ENCODE measurements at regions not wholly inside any gene's neighbourhood (a gene's known extent, or its start where the extent isn't known, plus 50 kb on each side); places are given as distances from the start of the nearest gene placed in this dataset.
A peak's percentile ranks its signal among the peaks of the same experiment; 100 is the strongest.

- Histone ChIP-seq H3K9me3 (ENCODE audit: control insufficient read depth, low read length) (no peaks in the 10 kb centered on the region), H3K4me3 (ENCODE audit: extremely low read depth, insufficient read depth, low read length, poor library complexity, severe bottlenecking) (no peak overlapping the region), H3K36me3 (ENCODE audit: control insufficient read depth, insufficient read depth, low read length) (no peaks in the 10 kb centered on the region), H3K4me1 (ENCODE audit: control insufficient read depth, insufficient read depth, low read length, poor library complexity, severe bottlenecking) (no peaks in the 10 kb centered on the region), H3K27ac (ENCODE audit: low read depth, low read length, severe bottlenecking) (no peak overlapping the region)
- 88 to 96% methylated on average over 8 to 12 of the region's 12 CpGs for WGBS, 2 experiments (ENCODE audit: insufficient coverage in 2 of 2)
Observed at GRCh38 chr2:128590309-128591021, 271.8 kb upstream of the HS6ST1 start.

- Histone ChIP-seq H3K27ac (ENCODE audit: low read depth, low read length, severe bottlenecking) (no peak overlapping the region), H3K9me3 (ENCODE audit: control insufficient read depth, low read length) (no peaks in the 10 kb centered on the region), H3K36me3 (ENCODE audit: control insufficient read depth, insufficient read depth, low read length) (no peaks in the 10 kb centered on the region), H3K4me1 (ENCODE audit: control insufficient read depth, insufficient read depth, low read length, poor library complexity, severe bottlenecking) (no peaks in the 10 kb centered on the region), H3K4me3 (ENCODE audit: extremely low read depth, insufficient read depth, low read length, poor library complexity, severe bottlenecking) (no peak overlapping the region)
- 93 to 94% methylated on average over 7 to 8 of the region's 8 CpGs for WGBS, 2 experiments (ENCODE audit: insufficient coverage in 2 of 2)
Observed at GRCh38 chr2:128591022-128591860, 272.6 kb upstream of the HS6ST1 start.

GRCh38 chr2:128591861-128592822 lies 273.5 kb upstream of the HS6ST1 start:
- no peak overlapping the region for H3K4me3 ChIP-seq (ENCODE audit: extremely low read depth, insufficient read depth, low read length, poor library complexity, severe bottlenecking)
- no peak overlapping the region for H3K27ac ChIP-seq (ENCODE audit: low read depth, low read length, severe bottlenecking)
- H3K4me1 ChIP-seq (ENCODE audit: control insufficient read depth, insufficient read depth, low read length, poor library complexity, severe bottlenecking), result no peaks in the 10 kb centered on the region
- no peaks in the 10 kb centered on the region for H3K36me3 ChIP-seq (ENCODE audit: control insufficient read depth, insufficient read depth, low read length)
- 84 to 89% methylated on average over 7 to 8 of the region's 11 CpGs for WGBS, 2 experiments (ENCODE audit: insufficient coverage in 2 of 2)
- H3K9me3 ChIP-seq (ENCODE audit: control insufficient read depth, low read length), result no peaks in the 10 kb centered on the region

GRCh38 chr2:128593518-128593878 lies 274.8 kb upstream of the HS6ST1 start:
- Histone ChIP-seq H3K36me3 (ENCODE audit: control insufficient read depth, insufficient read depth, low read length) (no peaks in the 10 kb centered on the region), H3K4me1 (ENCODE audit: control insufficient read depth, insufficient read depth, low read length, poor library complexity, severe bottlenecking) (no peaks in the 10 kb centered on the region), H3K4me3 (ENCODE audit: extremely low read depth, insufficient read depth, low read length, poor library complexity, severe bottlenecking) (no peak overlapping the region), H3K27ac (ENCODE audit: low read depth, low read length, severe bottlenecking) (peak overlapping the region; percentile 2), H3K9me3 (ENCODE audit: control insufficient read depth, low read length) (no peaks in the 10 kb centered on the region)
- WGBS, 2 experiments (ENCODE audit: insufficient coverage in 2 of 2), result 83 to 100% methylated on average over 1 to 2 of the region's 3 CpGs

GRCh38 chr2:128593879-128594650 lies 275.4 kb upstream of the HS6ST1 start:
- no peak overlapping the region for H3K4me3 ChIP-seq (ENCODE audit: extremely low read depth, insufficient read depth, low read length, poor library complexity, severe bottlenecking)
- H3K4me1 ChIP-seq (ENCODE audit: control insufficient read depth, insufficient read depth, low read length, poor library complexity, severe bottlenecking), result no peaks in the 10 kb centered on the region
- no peaks in the 10 kb centered on the region for H3K9me3 ChIP-seq (ENCODE audit: control insufficient read depth, low read length)
- WGBS, 2 experiments (ENCODE audit: insufficient coverage in 2 of 2), result 84 to 93% methylated on average over 11 to 15 of the region's 17 CpGs
- H3K27ac ChIP-seq (ENCODE audit: low read depth, low read length, severe bottlenecking), result peak overlapping the region; percentile 2
- no peaks in the 10 kb centered on the region for H3K36me3 ChIP-seq (ENCODE audit: control insufficient read depth, insufficient read depth, low read length)

GRCh38 chr2:128594651-128594910 lies 275.9 kb upstream of the HS6ST1 start:
- H3K9me3 ChIP-seq (ENCODE audit: control insufficient read depth, low read length), result no peaks in the 10 kb centered on the region
- H3K36me3 ChIP-seq (ENCODE audit: control insufficient read depth, insufficient read depth, low read length), result no peaks in the 10 kb centered on the region
- 100% methylated on average over 2 of the region's 2 CpGs for WGBS, 2 experiments (ENCODE audit: insufficient coverage in 2 of 2)
- H3K4me1 ChIP-seq (ENCODE audit: control insufficient read depth, insufficient read depth, low read length, poor library complexity, severe bottlenecking), result no peaks in the 10 kb centered on the region
- H3K4me3 ChIP-seq (ENCODE audit: extremely low read depth, insufficient read depth, low read length, poor library complexity, severe bottlenecking), result no peak overlapping the region
- H3K27ac ChIP-seq (ENCODE audit: low read depth, low read length, severe bottlenecking), result no peak overlapping the region

GRCh38 chr2:128594953-128595677 lies 276.4 kb upstream of the HS6ST1 start:
- H3K27ac ChIP-seq (ENCODE audit: low read depth, low read length, severe bottlenecking), result no peak overlapping the region
- H3K4me3 ChIP-seq (ENCODE audit: extremely low read depth, insufficient read depth, low read length, poor library complexity, severe bottlenecking), result no peak overlapping the region
- H3K4me1 ChIP-seq (ENCODE audit: control insufficient read depth, insufficient read depth, low read length, poor library complexity, severe bottlenecking), result no peaks in the 10 kb centered on the region
- no peaks in the 10 kb centered on the region for H3K9me3 ChIP-seq (ENCODE audit: control insufficient read depth, low read length)
- WGBS, 2 experiments (ENCODE audit: insufficient coverage in 2 of 2), result 91 to 93% methylated on average over 9 to 12 of the region's 13 CpGs
- H3K36me3 ChIP-seq (ENCODE audit: control insufficient read depth, insufficient read depth, low read length), result no peaks in the 10 kb centered on the region

GRCh38 chr2:128595763-128596395 lies 277.2 kb upstream of the HS6ST1 start:
- no peak overlapping the region for H3K27ac ChIP-seq (ENCODE audit: low read depth, low read length, severe bottlenecking)
- no peaks in the 10 kb centered on the region for H3K9me3 ChIP-seq (ENCODE audit: control insufficient read depth, low read length)
- 93% methylated on average over 11 to 12 of the region's 13 CpGs for WGBS, 2 experiments (ENCODE audit: insufficient coverage in 2 of 2)
- no peak overlapping the region for H3K4me3 ChIP-seq (ENCODE audit: extremely low read depth, insufficient read depth, low read length, poor library complexity, severe bottlenecking)
- H3K4me1 ChIP-seq (ENCODE audit: control insufficient read depth, insufficient read depth, low read length, poor library complexity, severe bottlenecking), result no peaks in the 10 kb centered on the region
- no peaks in the 10 kb centered on the region for H3K36me3 ChIP-seq (ENCODE audit: control insufficient read depth, insufficient read depth, low read length)

- WGBS, 2 experiments (ENCODE audit: insufficient coverage in 2 of 2), result 91% methylated on average over 10 to 12 of the region's 12 CpGs
- no peaks in the 10 kb centered on the region for H3K36me3 ChIP-seq (ENCODE audit: control insufficient read depth, insufficient read depth, low read length)
- H3K9me3 ChIP-seq (ENCODE audit: control insufficient read depth, low read length), result no peaks in the 10 kb centered on the region
- no peak overlapping the region for H3K4me3 ChIP-seq (ENCODE audit: extremely low read depth, insufficient read depth, low read length, poor library complexity, severe bottlenecking)
- H3K4me1 ChIP-seq (ENCODE audit: control insufficient read depth, insufficient read depth, low read length, poor library complexity, severe bottlenecking), result no peaks in the 10 kb centered on the region
- no peak overlapping the region for H3K27ac ChIP-seq (ENCODE audit: low read depth, low read length, severe bottlenecking)
Observed at GRCh38 chr2:128596396-128597120, 277.9 kb upstream of the HS6ST1 start.
